Keratinocyte (primary cell): ENCODE measurements at regions not wholly inside any gene's neighbourhood (a gene's known extent, or its start where the extent isn't known, plus 50 kb on each side); places are given as distances from the start of the nearest gene placed in this dataset.
A peak's percentile ranks its signal among the peaks of the same experiment; 100 is the strongest.

Experiments
- DNase-seq: peaks from one replicate; pipeline ENCODE4 v3.0.0-alpha.2; 2011; ENCODE audit warnings: low read depth, missing footprints, low spot score
- FAIRE-seq: peaks from 2 replicates; lab custom pipeline; 2011; peaks lifted over from hg19 to GRCh38; lab: Jason Lieb, UNC
- H2AFZ ChIP-seq: 2 replicates; pipeline ENCODE4 v1.6.0; 2012; ENCODE audit warnings: low read length, control low read depth, inconsistent platforms; ENCODE audit not compliant: control insufficient read depth
- H3K27ac ChIP-seq: 2 replicates; pipeline ENCODE4 v1.5.1; 2011; ENCODE audit warnings: low read length; ENCODE audit not compliant: control insufficient read depth, insufficient read depth
- H3K27me3 ChIP-seq: 3 replicates; pipeline ENCODE4 v1.6.0; 2011; ENCODE audit warnings: low read length; ENCODE audit not compliant: control insufficient read depth, insufficient read depth; ENCODE audit errors: extremely low read depth
- H3K36me3 ChIP-seq, 2 experiments: 2 replicates in 1 of 2; 3 replicates in 1 of 2; pipeline ENCODE4 v1.5.1; 2011; ENCODE audit warnings: low read length in 2 of 2, mild to moderate bottlenecking in 1 of 2; ENCODE audit not compliant: control insufficient read depth in 2 of 2, insufficient read depth in 2 of 2; ENCODE audit errors: extremely low read depth in 1 of 2
- H3K4me1 ChIP-seq: 3 replicates; pipeline ENCODE4 v1.5.1; 2011; ENCODE audit warnings: low read length; ENCODE audit not compliant: control insufficient read depth, insufficient read depth; ENCODE audit errors: extremely low read depth
- H3K4me2 ChIP-seq: 3 replicates; pipeline ENCODE4 v1.6.0; 2011; ENCODE audit warnings: low read depth, low read length; ENCODE audit not compliant: control insufficient read depth, insufficient read depth; ENCODE audit errors: extremely low read depth
- H3K4me3 ChIP-seq, 3 experiments: fragments of 200-600 bp in 1 of 3; sonication (generic) in 1 of 3; 2 replicates in 2 of 3; 3 replicates in 1 of 3; pipeline ENCODE4 v1.5.1; 2011 to 2016; ENCODE audit warnings: low read length in 3 of 3, mild to moderate bottlenecking in 3 of 3, control low read depth in 2 of 3, inconsistent platforms in 1 of 3, low read depth in 1 of 3, mixed read lengths in 1 of 3, mixed run types in 1 of 3, moderate library complexity in 1 of 3; ENCODE audit not compliant: control insufficient read depth in 2 of 3, insufficient read depth in 2 of 3; ENCODE audit errors: extremely low read depth in 1 of 3
- H3K79me2 ChIP-seq: 2 replicates; pipeline ENCODE4 v1.6.0; 2012; ENCODE audit warnings: low read length; ENCODE audit not compliant: control insufficient read depth, insufficient read depth
- H3K9ac ChIP-seq: 3 replicates; pipeline ENCODE4 v1.6.0; 2011; ENCODE audit warnings: low read length; ENCODE audit not compliant: control insufficient read depth, insufficient read depth; ENCODE audit errors: extremely low read depth
- H3K9me1 ChIP-seq: 3 replicates; pipeline ENCODE4 v1.6.0; 2011; ENCODE audit warnings: low read length; ENCODE audit not compliant: control insufficient read depth, insufficient read depth; ENCODE audit errors: extremely low read depth
- H3K9me3 ChIP-seq: 2 replicates; pipeline ENCODE4 v1.5.1; 2012; ENCODE audit warnings: low read depth, low read length; ENCODE audit not compliant: control insufficient read depth
- H4K20me1 ChIP-seq: 3 replicates; pipeline ENCODE4 v1.6.0; 2011; ENCODE audit warnings: low read length; ENCODE audit not compliant: control insufficient read depth, insufficient read depth; ENCODE audit errors: extremely low read depth
- CTCF ChIP-seq, 3 experiments: IDR thresholded peaks in 1 of 3; conservative IDR thresholded peaks in 1 of 3; optimal IDR thresholded peaks in 1 of 3; 2 replicates in 2 of 3; 3 replicates in 1 of 3; pipeline versions ENCODE3 to v1.5.1; 2011; ENCODE audit warnings: low read length in 3 of 3, mild to moderate bottlenecking in 3 of 3, moderate library complexity in 2 of 3, control low read depth in 1 of 3, inconsistent platforms in 1 of 3; ENCODE audit not compliant: insufficient read depth in 2 of 3; ENCODE audit errors: extremely low read depth in 1 of 3
- EZH2 ChIP-seq: IDR thresholded peaks from one replicate; pipeline ENCODE4 v1.6.1; 2012; ENCODE audit warnings: inconsistent platforms, mild to moderate bottlenecking, low read length, moderate library complexity
- dilution Hi-C: fragments of 300-500 bp; cut with MboI; formaldehyde crosslinking; loops from one replicate; pipeline ENCODE4 v1.7.0; 2020; ENCODE audit warnings: low sequenced_read_pairs; ENCODE audit not compliant: extremely low pct_ligation_motif_present

- no peak for FAIRE-seq
Measured at GRCh38 chr7:115356999-115357702, 435.3 kb downstream of the MDFIC start.

GRCh38 chr7:115356139-115356746 is 434.3 kb downstream of the MDFIC start:
- TF ChIP-seq EZH2 = no peak
- TF ChIP-seq CTCF (optimal IDR thresholded peaks at IDR 0.05 in 1 of 3, IDR thresholded peaks at IDR 0.05 in 1 of 3, conservative IDR thresholded peaks at IDR 0.05 in 1 of 3; ENCODE audit: extremely low read depth in 1 of 3, insufficient read depth in 2 of 3, low read length in 3 of 3) = peak; percentile 37 to 43 (median 41)
- Histone ChIP-seq H4K20me1 (no peaks in the 10 kb centered on the region), H2AFZ (peak overlapping the region; percentile 13), H3K4me2 (no peak overlapping the region), H3K79me2 (no peaks in the 10 kb centered on the region), H3K4me3 (no peak overlapping the region), H3K9me3 (no peaks in the 10 kb centered on the region), H3K4me1 (peaks cover 8% of the 10 kb centered on the region), H3K27ac (no peak overlapping the region), H3K9me1 (no peaks in the 10 kb centered on the region), H3K9ac (no peak overlapping the region), H3K27me3 (no peaks in the 10 kb centered on the region), H3K36me3 (no peaks in the 10 kb centered on the region)
- FAIRE-seq (no peak), DNase-seq (no peak)
- dilution Hi-C loops = no loop called here

More at GRCh38 chr7:115356999-115357702, 435.3 kb downstream of the MDFIC start:
- Histone ChIP-seq H2AFZ (no peak overlapping the region), H3K27me3 (no peaks in the 10 kb centered on the region), H3K9me3 (no peaks in the 10 kb centered on the region), H3K9me1 (no peaks in the 10 kb centered on the region), H3K4me3 (no peak overlapping the region), H3K4me2 (no peak overlapping the region), H3K79me2 (no peaks in the 10 kb centered on the region), H4K20me1 (no peaks in the 10 kb centered on the region), H3K9ac (no peak overlapping the region), H3K4me1 (peaks cover 5% of the 10 kb centered on the region), H3K27ac (no peak overlapping the region), H3K36me3 (no peaks in the 10 kb centered on the region)
- DNase-seq = no peak
- TF ChIP-seq EZH2 (no peak), CTCF (optimal IDR thresholded peaks at IDR 0.05 in 1 of 3, IDR thresholded peaks at IDR 0.05 in 1 of 3, conservative IDR thresholded peaks at IDR 0.05 in 1 of 3; ENCODE audit: extremely low read depth in 1 of 3, insufficient read depth in 2 of 3, low read length in 3 of 3) (no peak)
- dilution Hi-C loops = no loop called here
